H9 (cell line): ENCODE measurements at regions not wholly inside any gene's neighbourhood (a gene's known extent, or its start where the extent isn't known, plus 50 kb on each side); places are given as distances from the start of the nearest gene placed in this dataset.

Experiments used
- DNase-seq: peaks from one replicate; pipeline ENCODE4 v3.0.0-alpha.2; 2017
- H2AFZ ChIP-seq: one replicate; pipeline ENCODE4 v1.6.1; 2013; ENCODE audit warnings: mild to moderate bottlenecking, low read length, control low read depth, moderate library complexity
- H2AK5ac ChIP-seq: 2 replicates; pipeline ENCODE4 v1.6.1; 2013; ENCODE audit warnings: low read length, control low read depth, mixed read lengths; ENCODE audit not compliant: insufficient read length
- H2BK120ac ChIP-seq: one replicate; pipeline ENCODE4 v1.6.1; 2013; ENCODE audit warnings: low read depth, mild to moderate bottlenecking, low read length, control low read depth, inconsistent platforms; ENCODE audit not compliant: poor library complexity, severe bottlenecking
- H2BK12ac ChIP-seq: 2 replicates; pipeline ENCODE4 v1.6.1; 2013; ENCODE audit warnings: low read length, control low read depth, mixed read lengths, low read depth; ENCODE audit not compliant: insufficient read length
- H2BK15ac ChIP-seq: 2 replicates; pipeline ENCODE4 v1.6.1; 2013; ENCODE audit warnings: low read depth, low read length, control low read depth
- H2BK20ac ChIP-seq: one replicate; pipeline ENCODE4 v1.6.1; 2013; ENCODE audit warnings: low read depth, mild to moderate bottlenecking, low read length, control low read depth, inconsistent platforms; ENCODE audit not compliant: poor library complexity, severe bottlenecking
- H2BK5ac ChIP-seq: 2 replicates; pipeline ENCODE4 v1.6.1; 2013; ENCODE audit warnings: low read length, control low read depth, mixed read lengths; ENCODE audit not compliant: insufficient read length
- H3K14ac ChIP-seq: 2 replicates; pipeline ENCODE4 v1.6.1; 2013; ENCODE audit warnings: low read length, control low read depth; ENCODE audit not compliant: insufficient read depth
- H3K18ac ChIP-seq: 2 replicates; pipeline ENCODE4 v1.6.1; 2013; ENCODE audit warnings: low read depth, mild to moderate bottlenecking, mixed read lengths, low read length, control low read depth; ENCODE audit not compliant: insufficient read length
- H3K23ac ChIP-seq: 2 replicates; pipeline ENCODE4 v1.6.1; 2013; ENCODE audit warnings: low read length, control low read depth, mixed read lengths, low read depth; ENCODE audit not compliant: insufficient read length
- H3K23me2 ChIP-seq: 2 replicates; pipeline ENCODE4 v1.6.1; 2013; ENCODE audit warnings: low read depth, mild to moderate bottlenecking, mixed read lengths, low read length, control low read depth; ENCODE audit not compliant: insufficient read length, poor library complexity, severe bottlenecking
- H3K27ac ChIP-seq: 2 replicates; pipeline ENCODE4 v1.5.1; 2013; ENCODE audit warnings: low read length, control low read depth, mixed read lengths, low read depth; ENCODE audit not compliant: insufficient read length
- H3K27me3 ChIP-seq: 2 replicates; pipeline ENCODE4 v1.6.1; 2013; ENCODE audit warnings: low read length, control low read depth, inconsistent platforms; ENCODE audit not compliant: insufficient read depth
- H3K4ac ChIP-seq: 2 replicates; pipeline ENCODE4 v1.6.1; 2013; ENCODE audit warnings: low read depth, mild to moderate bottlenecking, control low read depth, inconsistent platforms, low read length, moderate library complexity
- H3K4me1 ChIP-seq: 2 replicates; pipeline ENCODE4 v1.6.1; 2013; ENCODE audit warnings: low read length, control low read depth, inconsistent platforms; ENCODE audit not compliant: insufficient read depth
- H3K4me2 ChIP-seq: 2 replicates; pipeline ENCODE4 v1.6.1; 2013; ENCODE audit warnings: low read length, control low read depth, mixed read lengths; ENCODE audit not compliant: insufficient read length, insufficient read depth
- H3K56ac ChIP-seq: 2 replicates; pipeline ENCODE4 v1.6.1; 2013; ENCODE audit warnings: low read depth, mild to moderate bottlenecking, mixed read lengths, low read length, control low read depth; ENCODE audit not compliant: insufficient read length
- H3K79me1 ChIP-seq: 2 replicates; pipeline ENCODE4 v1.6.1; 2013; ENCODE audit warnings: low read depth, mild to moderate bottlenecking, moderate library complexity, low read length, control low read depth, inconsistent platforms; ENCODE audit not compliant: insufficient read depth, poor library complexity, severe bottlenecking
- H3K79me2 ChIP-seq: 2 replicates; pipeline ENCODE4 v1.6.1; 2013; ENCODE audit warnings: low read length, control low read depth, inconsistent platforms; ENCODE audit not compliant: insufficient read depth
- H3K9ac ChIP-seq: 2 replicates; pipeline ENCODE4 v1.6.1; 2013; ENCODE audit warnings: low read length, control low read depth, mixed read lengths; ENCODE audit not compliant: insufficient read length; ENCODE audit errors: extremely low read depth
- H3K9me3 ChIP-seq: one replicate; pipeline ENCODE4 v1.6.1; 2013; ENCODE audit warnings: low read depth, low read length, inconsistent platforms; ENCODE audit not compliant: control insufficient read depth
- H3T11ph ChIP-seq: one replicate; pipeline ENCODE4 v1.6.1; 2013; ENCODE audit warnings: mild to moderate bottlenecking, low read length, control low read depth, inconsistent platforms
- H4K20me1 ChIP-seq: one replicate; pipeline ENCODE4 v1.6.1; 2013; ENCODE audit not compliant: control insufficient read depth, insufficient read length, insufficient read depth
- H4K5ac ChIP-seq: 2 replicates; pipeline ENCODE4 v1.6.1; 2013; ENCODE audit warnings: low read depth, mild to moderate bottlenecking, mixed read lengths, low read length, control low read depth; ENCODE audit not compliant: insufficient read length
- H4K8ac ChIP-seq: replicated peaks from 2 replicates; pipeline ENCODE4 v1.6.1; 2013; ENCODE audit warnings: low read length, control low read depth, mixed read lengths, low read depth; ENCODE audit not compliant: insufficient read length
- H4K91ac ChIP-seq: 2 replicates; pipeline ENCODE4 v1.6.1; 2013; ENCODE audit warnings: low read depth, mild to moderate bottlenecking, moderate library complexity, mixed read lengths, low read length, control low read depth; ENCODE audit not compliant: insufficient read length
- H3K27ac Mint-ChIP-seq, 3 experiments: 2 replicates in 2 of 3; 3 replicates in 1 of 3; pipeline ENCODE4 v1.8.0; 2020 to 2021; ENCODE audit warnings: mixed read lengths in 3 of 3, mild to moderate bottlenecking in 1 of 3, moderate library complexity in 1 of 3
- H3K27me3 Mint-ChIP-seq: 2 replicates; pipeline ENCODE4 v1.8.0; 2021; ENCODE audit warnings: low read depth, mild to moderate bottlenecking, moderate library complexity, mixed read lengths
- H3K36me3 Mint-ChIP-seq, 3 experiments: 2 replicates in 2 of 3; 3 replicates in 1 of 3; pipeline ENCODE4 v1.8.0; 2020 to 2021; ENCODE audit warnings: low read depth in 3 of 3, mixed read lengths in 3 of 3; ENCODE audit not compliant: insufficient read depth in 1 of 3
- H3K4me1 Mint-ChIP-seq, 2 experiments: 2 replicates each; pipeline ENCODE4 v1.8.0; 2020; ENCODE audit warnings: mixed read lengths in 2 of 2
- H3K4me3 Mint-ChIP-seq, 2 experiments: 2 replicates in 1 of 2; 3 replicates in 1 of 2; pipeline ENCODE4 v1.8.0; 2020 to 2021; ENCODE audit warnings: mild to moderate bottlenecking in 2 of 2, mixed read lengths in 2 of 2, moderate library complexity in 1 of 2
- H3K9me3 Mint-ChIP-seq, 2 experiments: 2 replicates in 1 of 2; 3 replicates in 1 of 2; pipeline ENCODE4 v1.8.0; 2020; ENCODE audit warnings: mild to moderate bottlenecking in 2 of 2, mixed read lengths in 2 of 2, moderate library complexity in 1 of 2
- CTCF ChIP-seq: fragments of 200-600 bp; sonication (generic); conservative IDR thresholded peaks from 3 replicates; pipeline ENCODE4 v1.8.0; 2021; ENCODE audit warnings: antibody characterized with exemption, mild to moderate bottlenecking
- WGBS: extraction: QIAGEN DNeasy Blood & Tissue Kit; methylation state at CpG from one replicate; pipeline ENCODE4 v1.1.7; 2013; ENCODE audit warnings: missing lambda C conversion rate, low lambda C conversion rate, mixed read lengths; ENCODE audit not compliant: insufficient read length; ENCODE audit errors: extremely low coverage; 5-methylcytosine and 5-hydroxymethylcytosine counted together

DNA sequence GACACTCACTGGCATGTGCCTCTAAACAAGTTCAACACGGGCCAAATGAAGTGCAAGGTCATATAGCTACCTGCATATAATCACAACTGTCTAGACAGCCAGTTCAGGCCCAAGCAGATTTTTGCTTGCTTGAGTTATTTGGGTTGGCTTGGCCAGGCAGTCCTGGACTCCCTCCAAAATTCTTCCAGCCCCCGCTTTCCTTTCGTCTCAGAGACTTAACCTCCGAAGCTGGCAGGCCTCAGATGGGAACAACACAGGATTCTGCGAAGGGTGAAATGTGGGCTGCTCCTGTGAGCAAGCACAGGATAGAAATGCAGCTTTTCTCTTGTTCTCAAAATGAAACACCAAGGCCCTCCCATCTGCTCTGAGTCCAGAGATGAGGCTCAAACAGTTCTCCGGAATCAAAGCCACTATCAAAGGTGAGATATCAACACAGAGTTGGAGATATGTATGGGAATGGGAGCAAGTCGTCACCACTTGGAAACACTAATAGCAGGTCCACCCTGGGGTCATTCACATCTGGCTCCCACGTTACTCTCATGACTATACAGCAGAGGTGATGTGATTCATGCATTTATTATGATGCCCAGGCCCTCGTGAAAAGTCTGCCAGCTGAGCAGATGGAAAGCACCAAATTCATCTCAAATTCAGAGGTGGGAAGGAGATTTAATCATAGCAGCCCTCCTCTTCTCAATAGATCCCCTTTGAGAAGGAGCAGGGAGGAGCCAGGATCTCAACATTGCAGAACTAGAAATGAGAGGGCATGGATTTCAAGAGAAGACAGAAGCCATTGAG is 389.8 kb downstream of the NUAK1 start:
- Histone ChIP-seq H3K14ac (no peak overlapping the region), H3K56ac (no peak overlapping the region), H2BK12ac (no peak overlapping the region), H3T11ph (no peak overlapping the region), H2AK5ac (no peak overlapping the region), H3K79me1 (no peaks in the 10 kb centered on the region), H2AFZ (no peak overlapping the region), H3K4ac (no peak overlapping the region), H3K9ac (no peak overlapping the region), H4K20me1 (no peaks in the 10 kb centered on the region), H3K9me3 (no peaks in the 10 kb centered on the region), H2BK20ac (no peak overlapping the region), H2BK5ac (no peak overlapping the region), H4K5ac (no peak overlapping the region), H4K8ac (no peak overlapping the region), H3K18ac (no peak overlapping the region), H2BK120ac (no peak overlapping the region), H4K91ac (no peak overlapping the region), H3K4me1 (peaks cover 4% of the 10 kb centered on the region; the same call in 1 of the 2 replicates), H3K79me2 (no peaks in the 10 kb centered on the region), H3K4me2 (no peak overlapping the region), H3K23me2 (no peaks in the 10 kb centered on the region), H3K27me3 (no peaks in the 10 kb centered on the region), H3K27ac (no peak overlapping the region), H3K23ac (no peak overlapping the region), H2BK15ac (no peak overlapping the region)
- DNase-seq = no peak
- Mint-ChIP-seq H3K27me3 (no peaks in the 10 kb centered on the region), H3K36me3 (no peaks in the 10 kb centered on the region), H3K27ac (no peak overlapping the region), H3K4me1 (peaks cover 11 to 13% of the 10 kb centered on the region in 2 experiments), H3K4me3 (no peak overlapping the region), H3K9me3 (no peaks in the 10 kb centered on the region)
- TF ChIP-seq CTCF = no peak
- WGBS = no CpG with 5 or more reads among the region's 9 CpGs
